ENCODE measurements at regions not wholly inside any gene's neighbourhood (a gene's known extent, or its start where the extent isn't known, plus 50 kb on each side); places are given as distances from the start of the nearest gene placed in this dataset.

DNA sequence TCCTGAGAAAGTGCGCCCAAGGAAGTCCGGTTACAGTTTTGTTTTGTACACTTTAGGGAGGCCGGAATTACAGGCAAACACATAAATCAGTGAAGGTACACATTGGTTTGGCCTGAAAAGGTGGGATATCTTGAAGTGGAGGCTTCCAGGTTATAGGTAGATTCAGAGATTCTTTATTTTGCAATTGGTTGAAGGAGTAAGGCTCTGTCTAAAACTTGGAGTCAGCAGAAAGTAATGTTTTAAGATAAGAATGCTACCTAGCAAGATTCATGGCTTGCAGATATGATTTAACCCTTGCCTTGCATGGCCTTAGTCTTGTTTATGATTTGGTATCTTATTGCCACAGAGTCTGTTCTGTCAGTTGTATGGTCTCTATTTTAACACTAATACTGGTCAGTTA is 165.9 kb upstream of the NDUFV2 start:
- TF ChIP-seq POLR2A (IDR thresholded peaks at IDR 0.05), result no peak
- no peak for TF ChIP-seq EP300 (IDR thresholded peaks at IDR 0.05)
- TF ChIP-seq CTCF (IDR thresholded peaks at IDR 0.05), result no peak

Measured in suprapubic skin (tissue), 3 donors.